Effector CD4-positive, alpha-beta T cell (primary cell): ENCODE measurements at regions not wholly inside any gene's neighbourhood (a gene's known extent, or its start where the extent isn't known, plus 50 kb on each side); places are given as distances from the start of the nearest gene placed in this dataset.
"Not testable (repeated sequence)": the region's sequence is repeated elsewhere in the genome, so short reads cannot be mapped to it uniquely, and the experiment has no call there.

Source experiments
- DNase-seq: peaks from one replicate; pipeline ENCODE4 v3.0.0-alpha.2; 2020

GRCh38 chr17:68142595-68142994, 105.2 kb upstream of the AMZ2 start:
- DNase-seq, result no peak

DNA sequence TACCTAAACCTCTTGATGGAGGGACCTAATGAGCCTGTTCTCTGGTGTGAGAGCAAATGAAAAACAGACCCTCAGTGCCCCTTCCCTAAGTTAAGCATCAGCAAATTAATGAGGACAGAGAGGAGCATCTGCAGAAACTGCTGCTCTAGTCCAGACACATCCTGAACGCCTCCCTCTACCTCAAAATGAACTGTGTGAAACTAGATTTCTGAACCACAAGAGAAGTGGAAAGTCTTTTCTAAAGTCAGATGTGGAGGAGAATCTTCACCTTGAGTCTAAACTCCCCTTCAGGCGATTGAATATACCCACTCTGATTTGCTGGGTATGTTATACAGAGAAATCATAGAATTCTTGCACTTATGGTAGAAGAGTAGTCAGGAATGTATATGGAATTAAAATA, 104.4 kb upstream of the AMZ2 start:
- no peak for DNase-seq

DNA sequence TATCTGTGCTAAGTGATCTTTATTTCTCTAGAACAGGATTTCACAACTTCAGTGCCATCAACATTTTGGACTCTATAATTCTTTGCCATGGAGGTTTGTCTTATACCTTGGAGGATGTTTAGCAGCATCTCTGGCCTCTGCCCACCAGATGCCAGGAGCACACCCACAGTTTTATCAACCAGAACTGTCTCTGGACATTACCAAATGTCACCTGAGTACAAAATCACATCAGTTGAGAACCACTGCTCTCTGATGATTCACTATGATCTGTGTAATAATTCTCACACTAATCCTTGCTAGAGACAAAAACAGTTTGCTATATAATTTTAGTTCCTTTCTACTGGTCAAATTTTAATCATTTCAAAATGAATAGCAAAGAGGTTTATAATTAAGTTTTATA, 102.8 kb upstream of the AMZ2 start:
- no peak for DNase-seq

- no peak for DNase-seq
These were observed 98.9 kb upstream of the AMZ2 start for GRCh38 chr17:68148936-68149335.

GRCh38 chr17:68152161-68152571, 95.7 kb upstream of the AMZ2 start:
- DNase-seq, result no peak

GRCh38 chr17:68155692-68156091, 92.2 kb upstream of the AMZ2 start:
- DNase-seq, result no peak

DNA sequence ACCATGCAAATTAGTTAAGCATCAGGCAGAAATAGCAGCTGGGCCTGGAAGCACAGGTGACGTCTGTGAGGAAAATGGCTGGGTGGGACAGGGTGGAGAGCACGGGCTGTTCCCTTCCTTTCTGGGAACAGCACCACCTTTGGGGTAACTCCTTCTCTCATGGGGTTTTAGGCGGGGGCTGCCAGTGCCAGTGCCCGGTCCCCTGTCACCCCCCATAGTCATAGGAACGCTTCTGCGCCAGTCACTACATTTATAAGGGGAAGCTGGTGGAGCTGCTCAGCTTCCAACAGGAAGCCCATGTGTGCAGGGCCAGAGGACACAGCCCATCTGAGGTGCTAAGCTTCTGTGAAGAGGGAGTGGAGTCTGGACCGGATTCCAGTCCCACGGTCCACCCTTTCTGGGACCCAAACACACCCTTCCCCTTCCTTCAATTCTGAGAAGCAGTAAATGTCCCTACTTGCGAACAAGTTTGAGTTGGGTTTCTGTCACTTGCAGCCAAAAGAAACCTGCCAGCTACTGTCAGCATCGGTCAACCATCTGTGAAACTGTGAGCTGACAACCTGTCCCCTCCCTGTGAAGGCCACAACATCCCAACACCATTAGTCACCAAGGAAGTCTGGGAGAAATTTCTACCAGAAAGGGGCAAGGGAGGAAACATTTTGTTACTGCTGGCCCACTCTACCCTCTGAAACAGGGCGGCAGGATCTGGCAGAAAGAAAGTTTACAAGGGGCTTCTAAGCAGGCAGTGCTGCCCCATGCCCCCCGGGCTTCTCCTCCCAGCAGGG, 86.0 kb upstream of the AMZ2 start:
- no peak for DNase-seq

- DNase-seq, result not testable (repeated sequence)
These were observed 79.3 kb upstream of the AMZ2 start for GRCh38 chr17:68168273-68169164.

DNA sequence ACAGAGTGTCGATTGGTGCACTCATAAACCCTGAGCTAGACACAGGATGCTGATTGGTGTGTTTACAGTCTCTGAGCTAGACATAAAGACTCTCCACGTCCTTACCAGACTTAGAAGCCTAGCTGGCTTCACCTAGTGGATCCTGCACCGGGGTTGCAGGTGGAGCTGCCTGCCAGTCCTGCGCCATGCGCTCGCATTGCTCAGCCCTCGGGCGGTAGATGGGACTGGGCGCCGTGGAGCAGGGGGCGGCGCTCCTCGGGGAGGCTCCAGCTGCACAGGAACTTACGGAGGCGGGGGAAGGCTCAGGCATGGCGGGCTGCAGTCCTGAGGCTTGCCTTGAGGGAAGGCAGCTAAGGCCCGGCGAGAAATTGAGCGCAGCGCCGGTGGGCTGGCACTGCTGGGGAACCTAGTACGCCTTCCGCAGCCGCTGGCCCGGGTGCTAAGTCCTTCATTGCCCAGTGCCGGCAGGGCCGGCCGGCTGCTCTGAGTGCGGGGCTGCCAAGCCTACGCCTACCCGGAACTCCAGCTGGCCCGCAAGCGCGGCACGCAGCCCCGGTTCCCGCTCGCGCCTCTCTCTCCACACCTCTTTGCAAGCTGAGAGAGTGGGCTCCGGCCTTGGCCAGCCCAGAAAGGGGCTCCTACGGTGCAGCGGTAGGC, 78.5 kb upstream of the AMZ2 start:
- DNase-seq, result not testable (repeated sequence)

DNA sequence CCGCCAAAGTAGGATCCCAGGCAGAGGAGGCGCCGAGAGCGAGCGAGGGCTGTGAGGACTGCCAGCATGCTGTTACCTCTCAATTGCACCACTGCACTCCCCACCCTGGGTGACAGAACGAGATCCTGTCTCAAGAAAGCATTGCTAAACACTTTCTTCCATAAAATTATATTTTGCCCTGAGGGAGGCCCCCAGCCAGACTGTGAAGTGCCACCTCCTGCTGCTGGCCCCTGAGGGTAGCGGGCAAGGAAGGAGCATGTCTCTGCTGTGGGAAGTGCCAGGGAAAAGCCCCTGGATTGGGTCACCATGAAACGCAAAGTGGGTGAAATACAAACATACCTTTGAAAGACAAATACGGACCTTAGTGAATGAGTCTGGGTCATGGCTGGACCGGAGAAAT, 78.0 kb upstream of the AMZ2 start:
- no peak for DNase-seq

DNA sequence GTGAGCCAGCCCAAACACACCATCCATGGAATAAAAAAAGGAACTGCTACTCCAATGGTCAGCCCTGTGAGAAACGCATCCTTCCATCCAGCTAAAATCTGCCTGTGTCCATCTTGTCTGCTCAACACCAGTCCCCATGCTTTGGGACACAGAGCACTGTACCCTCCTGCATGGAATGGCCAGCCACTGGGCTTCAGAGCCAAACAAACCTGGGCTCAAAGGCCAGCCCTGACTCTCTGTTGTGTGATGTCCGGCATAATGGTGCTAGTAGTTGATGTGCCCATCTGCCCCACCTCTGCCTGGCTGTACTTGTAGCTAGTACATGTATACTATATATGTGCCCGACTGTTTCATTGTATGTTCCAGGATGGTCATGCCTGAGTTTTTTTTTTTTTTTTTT, 77.6 kb upstream of the AMZ2 start:
- no peak for DNase-seq

DNA sequence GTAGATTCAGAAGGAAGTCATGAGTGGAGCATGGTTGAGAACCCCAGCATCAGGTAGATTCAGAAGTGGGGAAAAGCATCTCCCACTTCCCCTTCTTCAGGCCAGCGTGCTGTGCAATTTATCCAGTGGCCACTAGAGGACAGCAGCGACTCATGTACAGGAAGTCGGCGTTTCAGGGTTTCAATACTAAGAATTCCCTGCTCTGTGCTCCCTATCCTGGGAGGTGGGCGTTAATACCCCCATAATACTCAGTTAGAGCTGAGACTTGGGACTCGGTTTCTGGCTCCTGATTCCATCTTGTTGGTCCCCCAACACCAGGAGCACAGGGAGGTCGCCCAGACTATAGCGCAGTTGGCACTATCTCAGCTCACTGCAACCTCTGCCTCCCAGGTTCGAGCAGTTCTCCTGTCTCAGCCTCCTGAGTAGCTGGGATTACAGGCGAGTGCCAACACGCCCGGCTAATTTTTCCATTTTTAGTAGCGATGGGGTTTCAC, 75.3 kb upstream of the AMZ2 start:
- DNase-seq, result peak; percentile 68

- DNase-seq, result no peak
These were observed 72.4 kb upstream of the AMZ2 start for GRCh38 chr17:68175416-68175815.

DNA sequence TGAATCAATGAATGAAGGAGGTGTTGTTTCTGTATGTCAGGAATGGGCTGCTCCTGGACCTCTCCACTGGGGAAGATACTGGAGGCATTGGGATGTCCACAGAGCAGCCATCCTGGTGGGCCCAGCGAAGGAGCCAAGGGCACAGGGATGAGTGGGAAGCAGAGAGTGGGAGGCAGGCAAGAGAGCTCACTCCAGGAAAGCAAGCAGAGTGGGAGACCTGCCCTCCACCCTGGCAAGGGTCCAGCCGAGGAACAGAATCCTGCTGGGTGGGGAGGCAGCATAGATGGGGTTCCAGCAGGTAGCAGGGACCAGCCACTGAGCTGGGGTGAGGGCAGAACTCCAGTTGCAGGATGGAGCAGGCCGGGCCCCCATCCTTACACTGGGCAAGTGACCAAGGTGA, 71.9 kb upstream of the AMZ2 start:
- DNase-seq, result no peak

DNA sequence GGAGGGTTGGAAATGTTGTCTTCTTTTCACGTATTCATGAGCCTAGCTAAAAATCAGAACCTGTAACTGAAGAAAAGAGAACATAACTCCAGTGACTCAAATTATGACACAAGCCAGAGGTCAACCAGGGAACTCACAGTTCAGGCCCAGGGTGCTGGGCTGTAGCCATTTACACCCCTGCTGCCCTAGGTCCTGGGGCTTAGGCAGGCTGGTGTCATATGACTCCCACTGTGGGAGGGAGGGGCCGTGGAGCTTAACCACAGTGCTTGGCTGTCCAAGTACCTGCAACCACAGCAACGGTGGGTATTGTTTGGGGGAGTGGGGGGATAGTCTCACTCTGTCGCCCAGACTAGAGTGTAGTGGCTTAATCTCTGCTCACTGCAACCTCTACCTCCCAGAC, 71.1 kb upstream of the AMZ2 start:
- DNase-seq, result no peak

DNA sequence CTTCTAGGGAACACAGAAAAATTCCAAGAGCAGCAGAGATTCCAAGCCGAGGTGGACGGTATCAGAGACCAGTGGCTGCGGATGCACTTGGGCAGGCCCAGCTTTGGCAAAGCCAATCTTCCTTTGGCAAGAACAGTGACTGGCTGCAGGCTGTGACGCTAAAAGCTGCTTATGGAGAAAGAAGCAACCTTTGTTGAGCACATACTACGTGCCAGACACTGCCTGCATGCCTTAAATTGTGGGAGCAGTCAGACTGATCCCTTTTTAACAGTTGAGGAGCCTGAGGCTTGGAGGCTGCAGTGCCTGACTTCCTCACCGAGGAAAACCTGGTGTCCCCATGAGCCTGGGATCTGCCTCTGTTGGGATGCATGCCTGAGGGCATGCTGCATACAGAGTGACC, 69.0 kb upstream of the AMZ2 start:
- no peak for DNase-seq

DNA sequence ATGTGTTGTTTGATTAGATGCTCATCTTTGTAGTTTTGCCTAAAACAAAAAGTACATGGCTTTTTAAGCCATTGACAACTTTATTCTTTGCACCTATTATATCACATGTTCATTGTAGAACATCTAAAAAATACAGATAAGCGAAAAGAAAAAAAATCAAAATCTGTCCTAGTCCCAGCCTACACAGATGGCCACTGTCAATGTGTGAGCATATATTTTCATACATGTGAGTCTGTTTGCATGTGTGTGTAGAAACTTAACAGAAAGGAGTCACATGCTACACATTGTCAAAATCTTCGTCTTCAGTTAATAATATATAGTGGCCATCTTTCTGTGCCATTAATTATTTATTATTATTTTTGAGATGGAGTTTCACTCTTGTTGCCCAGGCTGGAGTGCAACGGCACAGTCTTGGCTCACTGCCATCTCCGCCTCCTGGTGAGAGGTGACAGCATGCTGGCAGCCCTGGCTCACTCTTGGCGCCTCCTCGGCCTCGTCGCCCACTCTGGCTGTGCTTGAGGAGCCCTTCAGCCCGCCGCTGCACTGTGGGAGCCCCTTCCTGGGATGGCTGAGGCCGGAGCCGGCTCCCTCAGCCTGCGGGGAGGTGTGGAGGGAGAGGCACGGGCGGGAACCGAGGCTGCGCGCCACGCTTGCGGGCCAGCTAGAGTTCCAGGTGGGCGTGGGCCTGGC, 68.5 kb upstream of the AMZ2 start:
- no peak for DNase-seq

DNA sequence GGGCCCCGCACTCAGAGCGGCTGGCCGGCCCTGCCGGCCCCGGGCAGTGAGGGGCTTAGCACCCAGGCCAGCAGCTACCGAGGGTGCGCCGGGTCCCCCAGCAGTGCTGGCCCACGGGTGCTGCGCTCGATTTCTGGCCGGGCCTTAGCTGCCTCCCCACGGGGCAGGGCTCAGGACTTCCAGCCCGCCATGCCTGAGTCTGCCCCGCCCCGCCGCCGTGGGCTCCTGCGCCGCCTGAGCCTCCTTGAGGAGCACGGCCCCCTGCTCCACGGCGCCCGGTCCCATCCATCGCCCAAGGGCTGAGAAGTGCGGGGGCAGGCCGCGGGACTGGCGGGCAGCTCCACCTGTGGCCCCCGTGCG, 67.9 kb upstream of the AMZ2 start:
- no peak for DNase-seq

DNA sequence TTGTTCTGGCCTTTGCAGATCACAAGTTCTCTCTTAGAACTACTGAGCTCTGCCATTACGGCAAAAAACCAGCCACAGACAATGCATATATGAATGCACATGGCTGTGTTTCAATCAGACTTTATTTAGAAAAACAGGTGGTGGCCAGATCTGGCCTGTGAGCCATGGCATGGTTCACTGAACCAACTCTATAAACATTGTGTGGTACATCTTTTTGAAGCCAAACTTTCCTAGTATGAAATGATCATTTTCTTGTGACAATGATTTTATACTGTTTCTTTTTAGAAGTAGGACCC, 65.9 kb upstream of the AMZ2 start:
- DNase-seq, result no peak

GRCh38 chr17:68182940-68183551, 64.8 kb upstream of the AMZ2 start:
- DNase-seq, result peak; percentile 73

DNA sequence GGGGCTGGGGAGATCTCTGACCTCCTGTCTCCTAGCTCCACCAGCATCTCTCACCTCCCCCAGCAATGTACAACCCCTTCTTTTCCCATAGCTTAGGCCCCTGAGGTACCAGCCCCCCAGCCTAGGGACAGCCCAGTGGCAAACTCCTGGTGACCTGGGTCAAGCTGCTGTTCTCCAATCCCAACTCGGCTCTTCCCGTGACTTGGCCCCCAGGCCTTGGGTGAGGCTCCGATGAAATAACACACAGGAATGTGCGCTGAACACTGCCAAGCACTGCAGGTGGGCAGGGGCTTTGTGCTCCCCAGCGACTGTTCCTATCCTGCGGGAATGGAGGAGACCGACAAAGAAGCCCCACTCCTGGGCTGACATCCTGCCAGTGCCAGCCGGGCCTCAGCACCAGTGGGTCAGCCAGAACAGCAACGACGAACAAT, 63.7 kb upstream of the AMZ2 start:
- no peak for DNase-seq

GRCh38 chr17:68184816-68185436, 62.9 kb upstream of the AMZ2 start:
- DNase-seq, result peak; percentile 58
